Right lobe of liver (tissue), 6 donors: ENCODE measurements at regions not wholly inside any gene's neighbourhood (a gene's known extent, or its start where the extent isn't known, plus 50 kb on each side); places are given as distances from the start of the nearest gene placed in this dataset.

Experiments used
- ATAC-seq, 4 donors: fragments of 200-7000 bp; cut with Tn5 transposase; one replicate each; pipeline ENCODE4 v1.9.1; 2020; ENCODE audit warnings: mild to moderate bottlenecking in 4 of 4, moderate library complexity in 4 of 4
- DNase-seq, 3 donors: peaks; one replicate each; pipeline ENCODE4 v3.0.0-alpha.2; 2020
- H3K27ac ChIP-seq, 3 donors: fragments of 200-600 bp; one replicate each; pipeline ENCODE4 v1.8.0; 2022
- H3K27me3 ChIP-seq, 2 donors: fragments of 200-600 bp; one replicate each; pipeline ENCODE4 v1.8.0; 2022
- H3K36me3 ChIP-seq, 4 donors: fragments of 200-600 bp; sonication (generic) in 1 of 4; one replicate each; pipeline versions ENCODE4 v1.5.1 to v1.8.0; 2017 to 2022; ENCODE audit warnings: control low read depth in 1 of 4
- H3K4me1 ChIP-seq, 4 donors: fragments of 200-600 bp; sonication (generic) in 1 of 4; one replicate each; pipeline versions ENCODE4 v1.5.1 to v1.8.0; 2017 to 2022; ENCODE audit warnings: control low read depth in 1 of 4
- H3K4me3 ChIP-seq, 3 donors: fragments of 200-600 bp; one replicate each; pipeline ENCODE4 v1.8.0; 2022
- H3K9me3 ChIP-seq, 4 donors: fragments of 200-600 bp; sonication (generic) in 1 of 4; one replicate each; pipeline versions ENCODE4 v1.5.1 to v1.8.0; 2017 to 2022; ENCODE audit warnings: control low read depth in 1 of 4
- POLR2A ChIP-seq: fragments of 450-650 bp; IDR thresholded peaks from one replicate; pipeline ENCODE4 v1.6.1; 2017; ENCODE audit warnings: antibody characterized with exemption, mild to moderate bottlenecking
- WGBS: methylation state at CpG from one replicate; pipeline ENCODE4 v1.1.6; 2018; ENCODE audit warnings: low coverage, low lambda C conversion rate; ENCODE audit not compliant: insufficient coverage; ENCODE audit errors: missing lambda C conversion rate; 5-methylcytosine and 5-hydroxymethylcytosine counted together
- intact Hi-C, 2 donors: fragments of 100-400 bp; cut with DNase I; formaldehyde crosslinking; loops; one replicate each; pipeline versions ENCODE4 v1.11.2 to v1.14.1; 2022
- TF ChIP-seq, protein P1 (sequence below), 4 donors: fragments of 200-600 bp in 3 of 4; fragments of 450-650 bp in 1 of 4; IDR thresholded peaks; one replicate each; pipeline versions ENCODE4 v1.5.1 to v1.8.0; 2016 to 2022; ENCODE audit warnings: antibody characterized with exemption in 4 of 4, mild to moderate bottlenecking in 2 of 4
- donor health status: DM: no; HTN: yes; CAD: no.
- donor health status: DM: no; HTN: no; CAD: no.
- donor health status: DM: no; HTN: no; CAD: no.
- donor health status: DM: no; HTN: yes; CAD: no.
- donor health status: DM: no; HTN: yes; CAD: no.

- H3K27ac ChIP-seq = no peak overlapping the region
These were observed 1015.8 kb downstream of the CDH18 start for GRCh38 chr5:18972177-18972576.

GRCh38 chr5:18975624-18976023 lies 1012.4 kb downstream of the CDH18 start:
- H3K4me1 ChIP-seq = no peaks in the 10 kb centered on the region
- TF ChIP-seq, protein P1, sequence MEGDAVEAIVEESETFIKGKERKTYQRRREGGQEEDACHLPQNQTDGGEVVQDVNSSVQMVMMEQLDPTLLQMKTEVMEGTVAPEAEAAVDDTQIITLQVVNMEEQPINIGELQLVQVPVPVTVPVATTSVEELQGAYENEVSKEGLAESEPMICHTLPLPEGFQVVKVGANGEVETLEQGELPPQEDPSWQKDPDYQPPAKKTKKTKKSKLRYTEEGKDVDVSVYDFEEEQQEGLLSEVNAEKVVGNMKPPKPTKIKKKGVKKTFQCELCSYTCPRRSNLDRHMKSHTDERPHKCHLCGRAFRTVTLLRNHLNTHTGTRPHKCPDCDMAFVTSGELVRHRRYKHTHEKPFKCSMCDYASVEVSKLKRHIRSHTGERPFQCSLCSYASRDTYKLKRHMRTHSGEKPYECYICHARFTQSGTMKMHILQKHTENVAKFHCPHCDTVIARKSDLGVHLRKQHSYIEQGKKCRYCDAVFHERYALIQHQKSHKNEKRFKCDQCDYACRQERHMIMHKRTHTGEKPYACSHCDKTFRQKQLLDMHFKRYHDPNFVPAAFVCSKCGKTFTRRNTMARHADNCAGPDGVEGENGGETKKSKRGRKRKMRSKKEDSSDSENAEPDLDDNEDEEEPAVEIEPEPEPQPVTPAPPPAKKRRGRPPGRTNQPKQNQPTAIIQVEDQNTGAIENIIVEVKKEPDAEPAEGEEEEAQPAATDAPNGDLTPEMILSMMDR (IDR thresholded peaks at IDR 0.05) = no peak
- no peak for TF ChIP-seq POLR2A
- no peaks in the 10 kb centered on the region for H3K27me3 ChIP-seq
- H3K27ac ChIP-seq = no peak overlapping the region
- no peak for DNase-seq
- ATAC-seq = no peak
- H3K36me3 ChIP-seq = no peaks in the 10 kb centered on the region
- H3K9me3 ChIP-seq = no peaks in the 10 kb centered on the region
- intact Hi-C loops = no loop called here
- H3K4me3 ChIP-seq = no peak overlapping the region
- 35% methylated on average over 5 of the region's 5 CpGs for WGBS

More at GRCh38 chr5:18972177-18972576, 1015.8 kb downstream of the CDH18 start:
- no peak overlapping the region for H3K4me3 ChIP-seq
- 29% methylated on average over 3 of the region's 3 CpGs for WGBS
- DNase-seq = no peak
- H3K36me3 ChIP-seq = no peaks in the 10 kb centered on the region
- intact Hi-C loops = no loop called here
- no peak for TF ChIP-seq POLR2A
- TF ChIP-seq, protein P1 (IDR thresholded peaks at IDR 0.05) = no peak
- no peak for ATAC-seq
- no peaks in the 10 kb centered on the region for H3K9me3 ChIP-seq
- H3K4me1 ChIP-seq = no peaks in the 10 kb centered on the region
- H3K27me3 ChIP-seq = no peaks in the 10 kb centered on the region

DNA sequence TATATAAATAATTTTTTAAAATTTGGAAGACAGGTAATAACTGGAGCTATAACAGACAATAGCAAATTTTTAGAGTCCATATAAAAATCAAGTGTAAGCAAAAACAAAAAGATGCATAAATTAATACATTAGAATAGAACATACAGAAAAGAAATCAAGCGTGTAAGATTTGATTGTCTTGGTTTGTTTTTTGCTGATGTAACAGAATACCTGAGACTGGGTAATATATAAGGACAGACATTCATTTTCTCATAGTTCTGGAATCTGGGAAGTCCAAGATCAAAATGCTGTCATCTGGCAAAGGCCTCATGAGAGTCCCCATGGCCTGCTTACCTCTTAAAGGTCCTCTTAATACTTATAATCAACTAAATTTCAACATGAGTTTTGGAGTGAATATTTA lies 1010.1 kb downstream of the CDH18 start:
- ATAC-seq (no peak), DNase-seq (no peak)
- Histone ChIP-seq H3K27ac (no peak overlapping the region), H3K4me1 (no peaks in the 10 kb centered on the region), H3K27me3 (no peaks in the 10 kb centered on the region), H3K36me3 (no peaks in the 10 kb centered on the region), H3K4me3 (no peak overlapping the region), H3K9me3 (no peaks in the 10 kb centered on the region)
- WGBS = 50% methylated on average over 1 of the region's 1 CpG
- TF ChIP-seq, protein P1 (IDR thresholded peaks at IDR 0.05) = no peak
- no peak for TF ChIP-seq POLR2A
- intact Hi-C loops = no loop called here

DNA sequence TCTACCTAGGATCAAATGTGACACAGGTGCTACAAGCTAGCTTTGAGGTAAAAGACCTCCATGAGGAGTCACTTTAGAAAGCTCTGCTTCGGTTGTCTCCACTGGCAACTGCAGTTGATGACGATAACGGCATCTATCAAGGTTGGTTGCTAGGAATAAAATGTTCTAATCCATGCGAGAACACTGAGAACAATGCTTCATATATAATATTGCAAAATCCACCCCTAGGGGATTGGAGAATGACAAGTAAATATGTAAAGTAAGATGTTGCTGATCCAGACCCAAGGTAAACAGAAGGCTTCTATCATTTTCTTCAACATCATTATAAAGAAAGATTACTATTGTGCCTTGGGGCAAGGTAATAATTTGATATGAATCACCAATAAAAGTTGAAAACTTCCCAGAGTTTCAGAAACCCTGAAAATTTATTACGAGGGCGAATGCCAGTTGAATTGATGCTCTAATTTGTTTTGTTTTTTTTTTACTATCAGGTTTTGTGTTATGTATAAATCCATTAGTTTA lies 1003.4 kb downstream of the CDH18 start:
- Histone ChIP-seq H3K4me1 (no peaks in the 10 kb centered on the region), H3K36me3 (no peaks in the 10 kb centered on the region), H3K27me3 (no peaks in the 10 kb centered on the region), H3K4me3 (no peak overlapping the region), H3K9me3 (no peaks in the 10 kb centered on the region), H3K27ac (no peak overlapping the region)
- TF ChIP-seq, protein P1 (IDR thresholded peaks at IDR 0.05) = no peak
- TF ChIP-seq POLR2A = no peak
- ATAC-seq (no peak), DNase-seq (no peak)
- intact Hi-C loops = no loop called here
- WGBS = 60% methylated on average over 6 of the region's 6 CpGs
